ENCODE measurements at regions not wholly inside any gene's neighbourhood (a gene's known extent, or its start where the extent isn't known, plus 50 kb on each side); places are given as distances from the start of the nearest gene placed in this dataset.
"Not testable (repeated sequence)": the region's sequence is repeated elsewhere in the genome, so short reads cannot be mapped to it uniquely, and the experiment has no call there.

DNA sequence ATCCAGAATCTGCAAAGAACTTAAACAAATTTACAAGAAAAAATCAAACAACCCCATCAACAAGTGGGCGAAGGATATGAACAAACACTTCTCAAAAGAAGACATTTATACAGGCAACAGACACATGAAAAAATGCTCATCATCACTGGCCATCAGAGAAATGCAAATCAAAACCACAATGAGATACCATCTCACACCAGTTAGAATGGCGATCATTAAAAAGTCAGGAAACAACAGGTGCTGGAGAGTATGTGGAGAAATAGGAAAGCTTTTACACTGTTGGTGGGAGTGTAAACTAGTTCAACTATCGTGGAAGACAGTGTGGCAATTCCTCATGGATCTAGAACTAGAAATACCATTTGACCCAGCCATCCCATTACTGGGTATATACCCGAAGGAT lies 121.4 kb upstream of the RGS6 start:
- H3T11ph ChIP-seq (ENCODE audit: low read length); H4K5ac ChIP-seq (ENCODE audit: insufficient read length, low read depth, low read length); H3K9ac ChIP-seq (ENCODE audit: extremely low read depth, insufficient read length, low read length); H3K4me3 Mint-ChIP-seq; H4K91ac ChIP-seq (ENCODE audit: insufficient read length, low read depth, low read length); H3K56ac ChIP-seq (ENCODE audit: insufficient read length, low read depth, low read length); DNase-seq; H3K23ac ChIP-seq (ENCODE audit: insufficient read length, low read depth, low read length); H3K27ac ChIP-seq (ENCODE audit: insufficient read length, low read depth, low read length); H3K9me3 ChIP-seq (ENCODE audit: control insufficient read depth, low read depth, low read length); H2AFZ ChIP-seq (ENCODE audit: low read length); H3K36me3 Mint-ChIP-seq (ENCODE audit: insufficient read depth in 1 of 3, low read depth in 3 of 3); H2BK15ac ChIP-seq (ENCODE audit: low read depth, low read length); H2BK120ac ChIP-seq (ENCODE audit: low read depth, low read length, poor library complexity, severe bottlenecking); H3K27ac Mint-ChIP-seq; H3K27me3 Mint-ChIP-seq (ENCODE audit: low read depth); H3K79me2 ChIP-seq (ENCODE audit: insufficient read depth, low read length); H4K20me1 ChIP-seq (ENCODE audit: control insufficient read depth, insufficient read depth, insufficient read length); H4K8ac ChIP-seq (replicated peaks; ENCODE audit: insufficient read length, low read depth, low read length); H2BK5ac ChIP-seq (ENCODE audit: insufficient read length, low read length); H3K79me1 ChIP-seq (ENCODE audit: insufficient read depth, low read depth, low read length, poor library complexity, severe bottlenecking); H3K4me2 ChIP-seq (ENCODE audit: insufficient read depth, insufficient read length, low read length); H3K23me2 ChIP-seq (ENCODE audit: insufficient read length, low read depth, low read length, poor library complexity, severe bottlenecking); H3K4ac ChIP-seq (ENCODE audit: low read depth, low read length); H3K4me1 ChIP-seq (ENCODE audit: insufficient read depth, low read length); H2AK5ac ChIP-seq (ENCODE audit: insufficient read length, low read length); H3K27me3 ChIP-seq (ENCODE audit: insufficient read depth, low read length); H3K18ac ChIP-seq (ENCODE audit: insufficient read length, low read depth, low read length); H2BK12ac ChIP-seq (ENCODE audit: insufficient read length, low read depth, low read length); H3K14ac ChIP-seq (ENCODE audit: insufficient read depth, low read length); H2BK20ac ChIP-seq (ENCODE audit: low read depth, low read length, poor library complexity, severe bottlenecking): not testable (repeated sequence)
- H3K4me1 Mint-ChIP-seq = peaks cover 14 to 21% of the 10 kb centered on the region in 2 experiments
- peaks cover 6 to 15% of the 10 kb centered on the region in 2 experiments; a peak in 4 of 5 replicates for H3K9me3 Mint-ChIP-seq
- WGBS (ENCODE audit: extremely low coverage, insufficient read length, low lambda C conversion rate) = no CpG with 5 or more reads among the region's 4 CpGs
